Activated CD8-positive, alpha-beta memory T cell treated with anti-CD3 and anti-CD28 coated beads for 36 hours (primary cell): ENCODE measurements at regions not wholly inside any gene's neighbourhood (a gene's known extent, or its start where the extent isn't known, plus 50 kb on each side); places are given as distances from the start of the nearest gene placed in this dataset.

Source experiments
- CTCF ChIA-PET: fragments of 350-600 bp; sonication (Branson Sonifier 250); formaldehyde crosslinking; loops from one replicate; lab custom pipeline; 2021; ENCODE audit warnings: antibody characterized with exemption; lab: Charles Lee
- POLR2A ChIA-PET: fragments of 350-600 bp; sonication (Branson Sonifier 250); formaldehyde crosslinking; loops from one replicate; lab custom pipeline; 2021; ENCODE audit warnings: antibody characterized with exemption; lab: Charles Lee

DNA sequence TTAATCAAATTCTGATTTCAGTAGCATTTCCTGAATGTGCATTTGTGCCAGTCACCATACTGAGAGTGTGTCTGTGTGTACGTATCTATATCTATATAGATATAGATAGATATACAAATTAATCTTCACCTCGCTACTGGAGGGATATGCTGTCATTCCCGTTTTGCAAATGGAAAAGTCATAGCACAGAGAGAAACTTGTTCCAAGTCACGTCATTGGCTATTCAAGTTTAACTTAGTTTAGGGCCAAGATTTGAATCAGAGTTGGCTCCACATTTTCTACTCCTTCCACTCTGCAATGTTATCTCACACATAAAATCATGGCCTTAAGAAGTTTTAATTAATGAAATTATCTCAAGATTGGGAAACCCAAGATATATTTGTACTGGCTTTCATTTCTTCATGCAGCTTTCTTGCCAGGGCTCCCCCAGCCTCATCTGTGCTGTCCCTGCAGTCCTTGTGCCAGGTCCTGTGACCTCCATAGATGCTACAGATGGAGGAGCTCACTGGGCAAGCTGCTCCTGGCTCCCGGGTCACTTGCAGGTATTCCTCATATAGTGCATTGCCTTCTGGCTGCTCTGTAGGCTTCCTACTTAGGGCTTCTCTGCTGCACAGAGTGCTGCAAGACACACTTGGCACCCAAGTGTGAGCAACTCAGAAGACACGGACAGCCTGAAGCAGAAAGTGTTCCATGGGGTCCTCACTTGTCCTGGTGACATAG lies 245.8 kb downstream of the KCNS3 start:
- ChIA-PET POLR2A (no interaction called here), CTCF (no interaction called here)

DNA sequence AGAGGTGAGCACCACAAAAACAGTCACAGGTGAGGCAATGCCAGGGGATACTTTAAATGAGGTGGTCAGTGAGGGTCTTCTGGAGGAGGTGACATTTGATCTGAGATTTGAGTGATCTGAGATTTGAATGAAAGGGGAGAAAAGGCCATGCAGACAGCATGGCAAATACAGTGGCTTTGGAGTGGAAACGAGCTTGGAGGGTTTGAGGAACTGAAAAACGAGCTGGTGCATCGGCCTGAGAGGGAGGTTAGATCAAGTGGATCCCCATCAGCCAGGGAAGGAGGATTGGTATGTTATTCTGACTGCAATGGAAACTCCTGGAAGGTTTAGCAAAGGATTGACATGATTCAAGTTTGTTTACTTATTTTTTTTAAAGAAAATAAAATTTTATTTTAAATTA lies 245.1 kb downstream of the KCNS3 start:
- ChIA-PET CTCF (no interaction called here), POLR2A (no interaction called here)

DNA sequence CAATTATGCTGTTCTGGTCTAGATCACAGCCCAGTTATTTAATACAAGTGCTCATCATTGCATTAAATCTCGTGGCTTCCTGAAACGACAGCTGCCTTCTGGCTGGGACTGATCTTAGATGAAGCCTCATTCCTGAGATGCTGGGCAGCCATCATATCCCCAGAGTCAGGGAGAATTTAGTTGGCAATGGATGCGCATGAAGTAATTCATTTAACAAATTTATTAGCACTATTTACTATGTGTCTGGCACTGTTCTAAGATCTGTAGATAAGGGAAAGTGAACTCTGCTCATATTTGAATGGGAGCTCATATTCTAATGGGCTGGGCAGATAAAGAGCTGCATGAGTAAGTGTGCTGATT lies 244.7 kb downstream of the KCNS3 start:
- POLR2A ChIA-PET, result no interaction called here
- CTCF ChIA-PET, result no interaction called here

DNA sequence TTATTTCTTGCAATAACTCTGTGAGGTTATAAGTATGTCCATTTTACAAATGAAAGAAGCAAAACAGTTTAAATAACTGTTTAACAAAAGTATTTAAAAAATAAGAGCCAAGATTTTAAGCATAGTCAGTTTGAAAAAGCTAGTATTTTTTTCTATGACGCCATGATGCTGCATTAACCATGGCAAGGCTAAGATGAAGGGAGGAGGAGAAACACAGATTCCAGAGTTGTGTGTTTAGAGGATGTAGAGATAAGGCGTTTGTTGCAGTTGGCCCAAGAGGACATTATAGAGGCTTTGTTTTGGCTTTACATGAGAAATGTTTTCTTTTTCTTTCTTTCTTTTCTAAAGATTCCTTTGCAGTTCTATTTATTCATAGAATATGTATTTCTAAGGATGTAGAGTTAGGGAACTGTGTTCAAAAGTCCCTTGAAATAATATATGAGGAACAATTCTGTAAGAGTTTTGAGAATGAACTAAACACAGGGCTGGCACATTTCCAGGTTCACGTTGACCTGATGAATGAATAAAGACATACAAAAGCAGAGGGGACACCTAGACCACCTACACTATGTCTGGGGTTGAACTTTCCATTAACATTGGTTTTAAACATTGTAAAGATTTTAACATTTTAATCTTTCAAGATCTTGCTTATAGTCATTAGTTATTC lies 244.2 kb downstream of the KCNS3 start:
- CTCF ChIA-PET, result no interaction called here
- POLR2A ChIA-PET, result no interaction called here

DNA sequence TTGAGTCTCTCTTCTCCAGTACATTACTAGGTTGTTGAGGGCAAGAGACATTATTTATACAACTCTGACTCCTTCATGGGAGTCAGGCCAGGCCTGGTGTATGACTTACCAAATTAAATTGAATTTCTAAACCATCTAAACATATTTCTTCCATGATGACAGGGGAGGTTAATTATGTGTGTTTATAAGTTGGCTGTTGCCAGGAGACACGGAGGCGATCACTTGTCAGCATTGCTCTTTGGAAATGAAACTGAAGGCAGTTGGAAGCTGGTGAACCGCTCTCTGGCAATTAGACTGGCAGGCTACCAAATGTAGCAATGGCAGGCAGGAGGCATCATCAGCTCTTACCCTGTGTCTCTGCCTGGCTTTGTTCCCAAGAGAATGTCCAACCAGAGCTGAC lies 241.4 kb downstream of the KCNS3 start:
- POLR2A ChIA-PET, result no interaction called here
- CTCF ChIA-PET, result no interaction called here

DNA sequence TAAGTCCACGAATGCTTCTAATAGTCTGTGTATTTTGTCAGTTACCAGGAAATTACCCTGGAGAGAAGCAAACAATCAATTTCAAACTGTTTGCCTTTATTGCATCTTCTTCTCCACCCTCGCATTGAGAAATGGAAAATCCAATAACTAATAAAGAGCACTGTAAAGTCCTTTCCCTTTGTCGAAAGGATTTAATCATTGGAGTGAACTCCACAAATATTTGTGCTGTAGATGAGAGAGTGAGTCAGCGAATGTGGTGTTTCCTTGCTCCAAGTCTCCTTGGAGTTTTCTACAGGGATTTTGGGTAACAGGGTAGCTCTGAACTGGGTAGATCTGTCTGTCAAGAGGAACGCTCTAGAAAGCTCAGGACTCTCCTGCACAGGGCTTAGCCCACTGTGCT lies 240.2 kb downstream of the KCNS3 start:
- POLR2A ChIA-PET, result no interaction called here
- CTCF ChIA-PET, result no interaction called here

DNA sequence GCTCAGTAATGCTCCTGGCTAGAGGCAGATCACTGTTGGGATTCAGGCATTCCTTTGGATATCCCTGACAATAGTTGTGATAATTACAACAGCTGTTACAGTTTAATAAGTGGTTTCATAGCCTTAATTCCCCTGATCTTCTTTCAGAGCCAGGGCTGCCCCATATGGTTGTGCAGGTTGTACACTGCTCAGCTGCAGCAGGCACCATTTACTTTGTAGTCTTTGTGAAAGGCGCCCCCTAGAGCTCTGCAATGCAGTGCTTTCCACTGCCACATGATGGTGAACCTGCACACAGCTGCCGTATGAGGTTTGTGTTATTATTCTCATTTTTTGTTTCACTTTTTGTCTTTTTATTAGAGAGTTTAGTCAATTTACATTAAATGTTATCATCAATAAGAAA lies 239.1 kb downstream of the KCNS3 start:
- CTCF ChIA-PET, result no interaction called here
- POLR2A ChIA-PET, result no interaction called here

DNA sequence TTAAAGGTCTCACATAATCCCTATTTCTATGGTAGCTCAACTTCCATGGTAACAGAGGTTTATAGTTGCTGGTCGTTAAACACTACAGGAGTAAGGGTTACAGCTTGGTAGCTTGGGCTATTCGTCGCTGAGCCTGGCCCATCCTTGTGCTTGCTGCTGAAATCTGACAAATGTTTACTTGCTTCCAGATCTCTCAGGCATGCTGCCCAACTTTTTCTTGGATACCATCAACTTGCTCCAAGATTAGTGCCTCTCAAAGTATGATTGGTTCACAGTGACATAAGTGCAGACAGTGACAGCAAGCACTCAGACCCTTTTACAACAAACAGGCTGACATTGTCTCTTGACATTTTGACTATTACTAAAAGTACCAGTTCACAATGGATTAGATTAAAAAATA lies 231.8 kb downstream of the KCNS3 start:
- ChIA-PET CTCF (no interaction called here), POLR2A (no interaction called here)

DNA sequence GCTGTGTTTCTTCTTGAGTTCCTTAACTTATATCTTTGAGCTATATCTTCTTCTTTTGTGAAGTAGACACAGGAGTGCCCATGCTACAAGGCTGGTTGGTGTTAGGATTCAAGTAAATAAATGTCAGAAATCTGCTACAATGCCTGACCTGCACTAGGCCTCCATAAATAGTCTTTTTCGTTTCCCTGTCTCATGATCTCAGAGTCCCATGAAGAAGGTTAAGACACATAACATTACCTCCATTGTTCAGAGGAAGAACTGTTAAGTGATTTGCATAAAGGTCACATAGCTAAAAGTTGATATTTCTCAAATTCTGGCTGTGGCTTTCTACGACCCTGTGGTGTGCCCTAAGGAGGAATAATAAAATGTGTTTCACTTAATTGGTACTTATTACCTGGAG lies 228.4 kb downstream of the KCNS3 start:
- POLR2A ChIA-PET, result no interaction called here
- CTCF ChIA-PET, result no interaction called here

DNA sequence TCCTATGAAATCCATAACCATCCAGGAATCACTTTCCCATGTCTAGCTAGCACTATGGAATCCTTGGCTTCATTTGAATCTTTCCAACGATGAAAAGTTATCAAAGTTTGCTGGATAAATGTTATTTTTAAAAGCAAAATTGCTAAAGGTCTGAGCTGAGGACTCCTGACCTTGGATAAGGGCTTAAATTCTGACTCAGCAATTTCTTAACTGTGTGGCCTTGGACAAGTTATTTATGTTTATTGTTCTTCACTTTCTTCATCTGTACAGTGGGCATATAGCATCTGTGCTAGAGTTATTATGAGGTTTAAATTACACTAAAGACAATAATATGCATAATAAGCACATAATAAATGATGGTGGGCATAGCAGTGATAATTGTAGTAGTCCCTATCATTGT lies 227.5 kb downstream of the KCNS3 start:
- ChIA-PET CTCF (no interaction called here), POLR2A (no interaction called here)

DNA sequence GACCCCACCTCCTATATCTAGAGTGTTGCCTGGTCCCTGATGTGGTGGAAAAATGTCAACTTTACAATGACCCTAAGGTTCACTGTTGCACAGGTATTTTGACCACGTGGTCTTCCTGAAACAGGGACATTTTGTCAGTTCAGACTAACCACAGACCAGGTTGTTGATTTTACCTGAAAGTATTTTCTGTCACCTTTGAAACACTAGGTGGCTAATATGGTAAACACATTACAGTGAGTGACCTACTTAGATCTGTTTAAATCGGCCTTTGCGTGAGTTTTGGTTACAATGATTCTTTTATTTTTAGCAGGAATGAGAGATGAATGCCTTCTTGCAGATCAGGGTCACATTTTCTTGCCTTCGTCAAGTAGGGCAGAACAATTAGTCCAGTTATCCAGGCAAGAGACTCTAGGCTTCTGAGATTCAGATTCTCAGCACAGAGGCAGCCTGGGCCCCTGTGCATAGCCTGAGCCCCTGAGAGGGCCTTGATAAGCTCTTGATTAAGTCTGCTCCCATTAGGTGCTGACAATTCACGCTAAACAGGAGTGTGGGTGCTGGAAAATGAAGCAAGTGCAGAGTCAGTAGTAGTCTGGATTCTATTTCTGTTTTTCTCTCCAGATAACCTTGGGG lies 226.2 kb downstream of the KCNS3 start:
- CTCF ChIA-PET, result no interaction called here

DNA sequence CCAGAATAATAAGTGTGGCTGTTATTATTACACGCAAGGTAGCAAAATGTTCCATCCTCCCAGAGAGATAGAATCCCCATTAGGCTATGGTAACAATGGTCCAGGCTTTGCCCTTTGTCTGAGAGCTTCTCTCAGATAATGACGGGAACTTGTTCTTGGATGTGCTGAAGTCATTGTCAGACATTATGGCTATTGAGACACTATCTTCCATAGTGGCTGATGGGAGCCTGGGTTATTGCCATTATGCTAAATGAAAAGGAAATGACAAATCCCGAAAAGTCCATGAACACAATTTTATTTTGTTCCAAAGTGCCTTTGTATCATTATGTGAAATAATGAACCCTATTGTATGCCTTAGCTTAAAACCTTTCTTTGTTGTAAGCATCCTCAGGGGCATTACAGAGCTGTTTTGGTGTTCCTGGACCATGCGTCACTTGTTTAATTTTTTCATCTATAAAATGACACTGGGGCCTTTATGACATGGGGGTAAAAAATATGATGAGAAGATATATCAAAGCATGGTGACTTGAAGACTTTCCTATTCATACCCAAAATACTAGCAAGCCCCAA lies 218.5 kb downstream of the KCNS3 start:
- ChIA-PET POLR2A (no interaction called here), CTCF (no interaction called here)

More for the DNA sequence above, 226.2 kb downstream of the KCNS3 start:
- POLR2A ChIA-PET, result no interaction called here

DNA sequence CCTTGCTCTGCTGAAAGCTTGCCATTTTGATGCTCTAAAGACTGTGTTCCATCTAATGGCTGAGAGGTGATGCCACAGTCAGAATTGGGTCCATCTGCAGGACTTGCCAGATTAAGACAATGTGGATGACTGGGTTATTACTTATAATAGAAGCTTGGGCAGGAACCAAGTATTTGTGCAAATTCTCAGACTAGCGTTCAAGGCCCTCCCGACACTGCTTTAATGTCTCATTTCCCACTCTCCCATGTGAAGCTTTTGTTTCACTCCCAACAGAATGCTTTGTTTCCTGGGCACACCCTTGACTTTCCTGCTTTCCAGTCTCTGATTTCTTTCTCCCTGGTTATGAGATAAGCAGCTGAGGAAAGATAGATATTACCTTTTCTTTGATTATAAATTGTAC lies 215.8 kb downstream of the KCNS3 start:
- CTCF ChIA-PET, result no interaction called here
- POLR2A ChIA-PET, result no interaction called here

DNA sequence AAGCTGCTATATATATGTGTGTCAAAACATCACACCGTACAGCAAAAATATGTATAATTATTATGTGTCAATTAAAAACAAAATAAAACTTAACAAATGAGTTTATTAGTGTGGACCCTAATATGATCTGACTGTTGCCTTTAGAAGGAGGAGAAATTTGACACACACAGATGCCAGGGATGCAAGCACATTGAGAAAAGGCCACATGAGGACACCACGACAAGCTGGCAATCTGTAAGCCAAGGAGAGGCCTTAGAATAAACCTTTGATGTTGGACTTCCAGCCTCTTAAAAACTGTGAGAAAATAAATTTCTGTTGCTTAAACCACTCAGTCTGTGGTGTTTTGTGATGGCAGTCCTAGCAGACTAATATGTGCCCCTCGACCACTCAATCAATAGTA lies 214.7 kb downstream of the KCNS3 start:
- ChIA-PET CTCF (no interaction called here), POLR2A (no interaction called here)

DNA sequence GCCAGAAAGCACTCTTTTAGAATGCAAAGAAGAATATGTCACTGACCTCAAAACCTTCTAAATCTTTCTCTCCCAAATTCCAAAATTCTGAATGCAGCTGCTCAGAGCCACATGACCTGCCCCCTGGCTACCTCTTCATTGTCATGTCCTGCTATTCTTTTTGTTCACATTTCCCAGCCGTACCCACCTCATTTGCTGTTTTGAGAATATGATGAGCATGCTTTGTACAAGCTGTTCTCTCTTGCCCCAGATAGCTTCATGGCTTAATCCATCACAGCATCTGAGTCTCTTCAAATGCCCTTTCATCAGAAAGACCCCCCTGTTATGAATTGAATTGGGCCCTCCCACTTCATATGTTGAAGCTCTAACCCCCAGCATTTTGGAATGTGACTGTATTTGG lies 214.3 kb downstream of the KCNS3 start:
- ChIA-PET POLR2A (no interaction called here), CTCF (no interaction called here)

DNA sequence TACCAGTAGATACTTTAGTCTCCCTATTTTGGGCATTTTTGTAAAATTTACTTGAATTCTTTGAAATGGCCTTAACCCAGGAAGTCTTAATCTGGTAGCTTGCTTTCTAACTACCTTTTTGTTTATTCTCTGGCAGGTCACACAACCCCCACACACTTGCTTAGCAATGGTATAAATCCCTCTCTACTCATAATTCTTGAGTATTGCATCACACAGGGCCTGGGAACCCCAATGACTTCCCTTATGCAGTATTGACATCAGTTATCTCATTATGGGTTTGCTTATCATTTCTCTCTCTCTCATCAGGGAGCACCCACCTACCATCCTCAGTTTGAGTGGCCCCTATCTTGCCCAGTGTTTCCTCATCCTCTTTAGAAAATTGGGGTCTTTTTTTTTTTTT lies 207.1 kb downstream of the KCNS3 start:
- POLR2A ChIA-PET, result no interaction called here

DNA sequence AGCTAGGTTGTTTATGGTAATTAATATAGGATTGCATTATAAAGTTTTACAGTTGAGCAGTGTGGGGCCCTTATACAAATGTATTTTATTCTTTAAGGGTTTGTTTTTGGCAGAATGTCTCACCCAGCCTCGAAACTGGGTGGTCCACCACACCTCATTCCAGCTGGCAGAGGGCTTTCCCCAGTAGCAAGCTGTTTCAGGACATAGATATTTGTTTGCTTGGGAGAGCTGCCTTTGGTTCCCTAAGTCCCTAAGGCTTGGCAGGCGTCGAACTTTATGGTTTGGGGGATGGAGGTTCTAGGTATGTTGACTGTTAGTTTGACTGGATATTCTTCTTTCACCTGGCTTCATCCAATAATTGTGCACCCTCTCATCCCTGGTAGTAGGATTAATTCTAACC lies 205.9 kb downstream of the KCNS3 start:
- CTCF ChIA-PET, result no interaction called here
- POLR2A ChIA-PET, result no interaction called here

More for the DNA sequence above, 207.1 kb downstream of the KCNS3 start:
- CTCF ChIA-PET, result no interaction called here

DNA sequence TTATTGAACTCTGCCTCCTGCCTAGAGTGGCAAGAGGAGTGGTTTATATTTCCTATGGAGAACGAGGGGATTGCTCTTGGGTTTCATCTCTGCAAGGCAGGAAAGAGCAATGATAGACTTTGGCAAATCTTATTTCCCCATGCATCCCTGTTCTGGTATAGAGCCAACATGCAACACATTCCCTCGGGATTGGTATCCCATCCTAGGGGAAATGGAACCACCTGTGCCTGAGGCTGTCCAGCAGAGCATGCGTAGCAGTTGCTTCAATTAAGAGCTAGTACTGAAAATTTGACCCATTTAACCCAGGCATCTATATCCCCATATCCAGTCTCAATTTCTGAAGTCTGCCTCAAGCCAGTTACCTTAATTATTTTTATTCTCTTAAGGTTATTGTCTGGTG lies 205.3 kb downstream of the KCNS3 start:
- ChIA-PET CTCF (no interaction called here), POLR2A (no interaction called here)

DNA sequence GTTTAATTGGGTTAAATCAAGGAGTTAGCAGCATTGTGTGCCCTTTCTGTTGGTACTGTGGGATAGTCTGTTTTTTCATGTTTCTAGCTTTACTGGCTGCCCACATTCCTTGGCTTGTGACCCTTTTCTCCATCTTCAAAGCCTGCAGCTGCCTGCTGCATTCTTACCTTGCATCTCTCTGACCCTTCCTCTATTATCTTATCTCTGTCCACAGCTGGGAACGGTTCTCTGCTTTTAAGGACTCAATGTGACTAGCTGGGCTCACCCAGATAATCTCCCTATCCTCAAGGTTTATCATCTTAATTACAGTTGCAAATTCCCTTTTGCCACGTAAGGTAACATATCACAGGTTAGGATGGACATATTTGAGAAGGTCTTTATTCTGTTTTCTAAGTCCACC lies 199.7 kb downstream of the KCNS3 start:
- CTCF ChIA-PET, result no interaction called here
- POLR2A ChIA-PET, result no interaction called here

DNA sequence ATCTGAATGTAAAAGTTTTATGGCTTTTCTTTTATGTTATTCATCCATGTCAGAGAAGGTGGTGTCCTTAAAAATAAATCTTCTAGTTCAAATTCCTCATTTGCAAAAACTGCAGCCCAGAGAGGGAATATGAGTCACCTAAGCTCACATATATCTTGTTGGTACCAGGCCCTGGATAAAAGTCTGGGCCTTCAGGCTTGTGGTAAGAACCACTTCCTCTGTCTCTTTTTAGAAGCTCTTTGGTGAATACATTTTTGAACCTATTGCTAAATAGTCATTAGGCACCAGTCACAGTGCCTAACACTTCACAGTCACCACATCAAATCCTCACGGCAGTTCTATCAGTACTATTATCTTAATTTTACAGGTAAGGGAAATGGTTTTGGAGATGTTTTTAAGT lies 199.2 kb downstream of the KCNS3 start:
- ChIA-PET CTCF (no interaction called here), POLR2A (no interaction called here)

DNA sequence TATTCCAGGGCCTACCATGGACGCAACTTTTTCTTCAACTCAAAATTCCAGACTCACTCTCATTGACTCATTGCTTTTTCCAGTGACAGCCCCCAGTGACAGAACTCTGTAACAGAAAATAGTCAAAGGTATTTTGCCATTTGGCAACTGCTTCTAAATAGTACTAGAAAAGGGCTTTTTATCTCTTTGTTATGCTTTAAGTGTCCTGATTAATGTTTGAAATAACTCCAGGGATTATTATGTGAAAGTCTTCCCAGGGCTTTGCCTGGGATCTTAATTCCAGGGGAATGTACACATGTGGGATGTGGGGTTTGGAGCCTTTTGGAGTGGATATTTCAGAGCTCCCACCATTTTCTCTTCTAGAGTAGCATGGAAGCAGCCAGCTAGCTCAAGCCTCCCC lies 198.8 kb downstream of the KCNS3 start:
- CTCF ChIA-PET, result no interaction called here

More for the DNA sequence above, 198.8 kb downstream of the KCNS3 start:
- POLR2A ChIA-PET, result no interaction called here
